Stimulated activated CD8-positive, alpha-beta memory T cell treated with anti-CD3 and anti-CD28 coated beads, Interleukin-2, amount 100 ng/mL, for 48 hours (primary cell): ENCODE measurements at regions not wholly inside any gene's neighbourhood (a gene's known extent, or its start where the extent isn't known, plus 50 kb on each side); places are given as distances from the start of the nearest gene placed in this dataset.
A peak's percentile ranks its signal among the peaks of the same experiment; 100 is the strongest.
"Not testable (repeated sequence)": the region's sequence is repeated elsewhere in the genome, so short reads cannot be mapped to it uniquely, and the experiment has no call there.

ENCODE experiments used
- DNase-seq, 2 donors: peaks; one replicate each; pipeline ENCODE4 v3.0.0-alpha.2; 2020; ENCODE audit warnings: low read depth in 2 of 2

DNA sequence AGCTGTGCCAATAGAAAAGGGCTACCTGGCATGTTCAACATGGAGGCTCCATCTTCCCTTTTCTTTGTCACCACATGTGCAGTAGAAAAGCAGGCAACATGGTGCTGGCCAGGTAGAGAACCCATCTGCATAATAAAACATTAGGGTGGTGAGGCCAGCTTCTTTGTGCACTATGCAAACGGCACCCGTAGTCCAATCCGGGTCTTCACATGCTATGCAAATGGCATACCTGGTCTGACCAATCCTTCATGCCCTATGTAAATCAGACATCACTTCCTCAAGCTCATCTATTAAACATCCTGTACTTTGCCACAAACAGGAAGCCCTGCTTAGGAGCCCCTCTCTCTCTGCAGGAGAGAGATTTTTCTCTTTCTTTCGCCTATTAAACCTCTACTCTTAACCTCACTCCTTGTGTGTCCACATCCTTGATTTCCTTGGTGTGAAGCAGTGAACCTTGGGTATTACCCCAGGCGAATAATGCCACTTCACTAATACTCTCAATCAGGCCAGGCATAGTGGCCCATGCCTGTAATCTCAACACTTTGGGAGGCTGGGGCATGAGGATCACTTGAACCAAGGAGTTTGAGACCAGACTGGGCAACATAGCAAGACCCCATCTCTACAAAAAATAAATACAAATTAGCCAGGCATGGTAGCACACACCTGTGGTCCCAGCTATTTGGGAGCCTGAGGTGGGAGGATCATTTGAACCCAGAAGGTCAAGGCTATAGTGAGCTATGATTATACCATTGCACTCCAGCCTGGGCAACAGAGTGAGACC is 111.3 kb upstream of the MRI1 start:
- DNase-seq = no peak

DNA sequence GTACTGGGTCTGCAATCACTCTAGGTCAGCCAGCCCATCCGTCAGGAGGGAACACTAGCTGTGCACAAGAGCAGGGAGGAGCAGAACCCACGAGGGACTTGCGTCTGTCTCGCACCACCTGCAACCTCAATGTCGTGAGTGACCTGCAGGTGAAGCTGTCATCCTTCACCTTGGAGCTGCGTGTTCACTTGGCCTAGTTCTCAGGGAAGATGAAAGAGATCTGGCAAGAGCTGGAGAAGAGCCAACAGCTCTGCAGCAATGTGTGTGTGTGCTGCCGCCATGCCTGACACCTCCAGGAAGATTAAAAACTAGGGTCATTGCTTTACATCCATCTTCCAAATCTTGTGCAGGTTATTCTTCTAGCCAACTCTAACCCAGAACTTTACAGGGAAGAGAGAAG is 117.6 kb upstream of the MRI1 start:
- no peak for DNase-seq

DNA sequence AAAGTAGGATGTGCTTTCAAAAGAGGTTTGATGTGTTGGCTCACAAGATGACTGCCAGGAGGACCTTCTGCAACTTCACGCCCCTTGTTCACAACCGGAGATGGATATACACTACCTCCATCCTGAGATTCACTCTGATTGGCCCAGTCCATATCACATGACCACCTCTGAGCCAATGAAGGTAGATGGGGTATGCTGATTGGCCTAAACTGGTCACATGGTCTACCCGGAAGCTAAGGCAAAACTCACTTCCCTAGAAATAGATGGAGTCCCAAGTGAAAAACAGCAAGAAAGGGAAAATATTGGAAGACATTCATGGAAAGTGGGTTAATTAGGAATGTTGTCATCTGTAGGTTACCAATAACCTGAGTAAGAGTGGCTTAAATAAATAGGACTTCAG is 119.7 kb upstream of the MRI1 start:
- no peak for DNase-seq

DNA sequence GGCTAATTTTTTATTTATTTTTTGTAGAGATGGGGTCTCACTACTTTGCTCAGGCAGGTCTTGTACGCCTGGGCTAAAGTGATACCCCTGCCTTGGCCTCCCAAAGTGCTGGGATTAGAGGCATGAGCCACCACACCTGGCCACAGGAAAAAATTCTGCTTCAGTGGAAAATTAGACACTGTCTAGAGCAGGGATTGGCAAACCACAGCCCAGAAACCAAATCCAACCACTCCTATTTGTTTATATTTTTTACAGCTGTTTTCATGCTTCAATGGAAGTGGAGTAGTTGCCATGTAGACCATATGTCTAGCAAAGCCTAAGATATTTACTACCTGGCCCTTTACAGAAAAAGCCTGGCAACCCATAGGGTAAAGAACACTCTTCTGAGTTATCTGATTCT is 123.7 kb upstream of the MRI1 start:
- DNase-seq = no peak

DNA sequence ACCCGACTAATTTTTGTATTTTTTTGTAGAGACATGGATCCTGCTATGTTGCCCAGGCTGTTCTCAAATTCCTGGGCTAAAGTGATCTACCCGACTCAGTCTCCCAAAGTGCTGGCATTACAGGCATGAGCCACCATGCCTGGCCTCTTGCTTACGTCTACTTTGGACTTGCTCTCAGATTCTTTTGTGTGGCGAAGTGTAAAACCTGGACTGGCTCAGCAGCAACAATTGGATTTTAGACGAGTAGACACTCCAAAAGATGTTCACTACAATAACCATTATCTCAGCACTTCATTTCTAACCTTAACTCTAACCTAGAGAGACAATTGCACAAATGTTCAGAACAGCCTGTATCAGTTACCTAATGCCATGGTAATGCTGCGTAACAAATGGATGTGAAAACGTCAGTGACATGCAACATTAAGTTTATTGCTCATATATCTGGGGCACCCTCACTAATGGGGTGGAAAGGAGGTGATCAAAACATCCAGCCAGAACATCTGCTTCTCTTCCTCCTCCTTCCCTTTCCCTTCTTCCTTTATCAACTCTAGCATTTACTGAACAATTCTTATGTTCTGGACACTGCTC is 124.9 kb upstream of the MRI1 start:
- no peak for DNase-seq

DNA sequence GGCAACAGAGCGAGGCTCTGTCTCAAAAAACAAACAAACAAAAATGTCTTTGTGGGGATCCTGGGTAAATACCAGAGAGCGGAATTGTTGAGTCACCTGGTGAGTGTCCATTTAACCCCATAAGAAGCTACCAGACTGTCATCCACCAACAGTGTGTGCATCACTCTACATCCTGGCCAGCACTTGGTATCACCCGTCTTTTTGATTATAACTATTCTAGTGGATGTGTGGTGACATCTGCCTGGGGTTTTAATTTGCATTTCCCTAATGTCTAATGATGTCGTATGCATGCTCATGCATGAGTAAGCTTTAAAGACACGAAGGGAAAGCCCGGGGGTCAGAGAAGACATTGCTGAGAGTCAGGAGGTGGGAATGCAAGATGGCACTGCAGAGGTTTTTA is 126.7 kb upstream of the MRI1 start:
- DNase-seq = no peak

DNA sequence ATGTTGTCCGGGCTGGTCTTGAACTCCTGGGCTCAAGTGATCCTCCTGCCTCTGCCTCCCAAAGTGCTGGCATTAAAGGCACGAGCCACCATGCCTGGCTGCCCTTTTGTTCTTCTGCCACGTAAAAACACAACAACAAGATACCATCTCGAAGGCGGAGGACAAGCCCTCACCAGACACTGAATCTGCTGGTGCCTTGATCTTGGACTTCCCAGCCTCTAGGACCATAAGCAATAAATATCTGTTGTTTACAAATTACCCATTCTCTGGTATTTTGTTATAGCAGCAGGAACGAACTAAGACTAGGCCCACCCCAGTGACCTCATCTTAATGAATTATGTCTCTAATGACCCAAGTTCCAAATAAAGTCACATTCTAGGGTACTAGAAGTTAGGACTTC is 128.4 kb upstream of the CACNA1A start:
- no peak for DNase-seq

DNA sequence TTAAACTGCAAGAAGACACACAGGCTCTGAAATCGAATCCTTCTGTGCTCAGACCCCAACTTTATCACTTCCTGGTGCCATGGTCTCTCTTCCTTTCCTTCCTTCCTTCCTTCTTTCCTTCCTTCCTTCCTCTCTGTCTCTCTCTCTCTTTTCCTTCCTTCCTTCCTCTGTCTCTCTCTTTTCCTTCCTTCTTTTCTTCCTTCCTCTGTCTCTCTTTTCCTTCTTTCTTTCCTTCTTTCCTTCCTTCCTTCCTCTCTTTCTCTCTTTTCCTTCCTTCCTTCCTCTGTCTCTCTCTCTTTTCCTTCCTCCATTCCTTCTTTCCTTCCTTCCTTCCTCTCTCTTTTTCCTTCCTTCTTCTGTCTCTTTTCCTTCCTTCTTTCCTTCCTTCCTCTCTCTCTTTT is 127.2 kb upstream of the CACNA1A start:
- no peak for DNase-seq

DNA sequence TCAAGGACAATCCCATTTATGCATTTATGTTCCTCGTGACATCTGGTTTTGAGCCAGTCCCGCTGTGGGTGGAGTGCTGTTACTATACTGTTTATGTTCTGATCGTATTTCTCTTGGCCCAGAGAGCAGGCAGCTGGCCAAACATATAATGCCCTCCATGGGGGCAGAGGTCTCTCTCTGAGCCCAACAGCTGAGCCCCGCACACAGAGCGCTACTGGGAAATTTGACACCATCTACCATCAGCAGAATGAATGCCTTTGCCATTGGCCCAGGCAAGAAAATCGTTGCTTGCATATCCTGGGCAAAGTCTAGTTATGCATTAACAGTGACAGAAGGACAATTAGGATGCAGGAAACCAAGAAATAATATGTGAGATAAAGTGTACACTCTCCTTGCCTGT is 126.8 kb upstream of the CACNA1A start:
- no peak for DNase-seq

DNA sequence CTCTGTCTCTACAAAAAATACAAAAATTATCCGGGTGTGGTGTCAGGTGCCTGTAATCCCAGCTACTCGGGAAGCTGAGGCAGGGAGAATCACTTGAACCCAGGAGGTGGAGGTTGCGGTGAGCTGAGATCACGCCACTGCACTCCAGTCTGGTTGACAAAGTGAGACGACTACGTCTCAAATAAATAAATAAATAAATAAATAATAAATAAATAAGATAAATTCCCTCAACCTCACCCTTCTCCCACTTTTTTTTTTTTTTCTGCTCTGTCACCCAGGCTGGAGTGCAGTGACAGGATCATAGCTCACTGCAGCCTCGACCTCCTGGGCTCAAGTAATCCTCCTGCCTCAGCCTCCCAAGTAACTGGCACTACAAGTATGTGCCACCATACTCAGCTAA is 125.9 kb upstream of the CACNA1A start:
- not testable (repeated sequence) for DNase-seq

DNA sequence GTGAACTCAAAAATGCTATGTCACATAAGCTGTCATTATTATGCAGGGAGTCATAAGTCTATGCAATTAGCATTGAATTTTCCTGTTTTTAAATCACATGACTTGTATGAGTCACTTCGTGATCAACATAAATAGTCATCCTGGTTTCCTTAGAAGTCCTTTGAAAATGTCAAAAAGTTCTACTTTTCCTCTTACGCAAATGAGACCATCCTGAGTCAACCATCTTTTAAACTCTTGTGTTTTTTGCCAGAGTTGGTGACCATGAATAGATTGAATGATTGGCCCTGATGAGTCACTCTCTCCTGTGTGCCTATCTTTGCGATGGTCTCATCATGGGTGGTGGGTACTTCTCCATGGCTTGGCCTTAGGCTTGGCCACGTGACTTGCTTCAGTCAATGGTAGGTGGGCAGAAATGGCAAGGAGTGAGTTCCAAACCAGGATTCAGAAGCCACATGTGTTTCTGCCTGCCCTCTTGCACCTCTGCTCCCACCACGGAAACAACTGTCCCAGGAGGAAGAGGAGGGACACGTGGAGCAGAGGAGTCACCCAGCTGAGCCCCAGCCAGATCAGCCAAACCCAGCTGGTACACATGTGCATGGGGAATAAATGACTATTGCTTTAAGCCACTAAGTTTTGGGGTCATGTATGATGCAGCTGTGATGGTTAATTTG is 123.5 kb upstream of the CACNA1A start:
- DNase-seq = no peak

DNA sequence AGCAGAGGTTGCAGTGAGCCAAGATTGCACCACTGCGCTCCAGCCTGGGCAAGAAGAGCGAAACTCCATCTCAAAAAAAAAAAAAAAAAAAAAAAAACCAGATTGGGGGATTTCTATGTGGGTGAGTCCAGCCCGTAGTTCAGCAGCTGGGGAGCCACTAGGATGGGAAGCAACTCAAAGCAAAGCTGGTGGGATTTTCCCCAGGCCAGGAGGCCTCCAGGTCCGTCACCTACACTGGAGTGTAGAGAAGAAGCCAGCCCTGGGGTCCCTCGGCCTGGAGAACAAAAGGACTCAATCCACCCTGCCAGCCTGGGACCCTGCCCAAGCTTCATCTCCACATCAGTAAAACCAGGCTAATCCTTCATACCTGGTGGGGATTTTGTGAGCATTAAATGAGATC is 121.3 kb upstream of the CACNA1A start:
- no peak for DNase-seq

DNA sequence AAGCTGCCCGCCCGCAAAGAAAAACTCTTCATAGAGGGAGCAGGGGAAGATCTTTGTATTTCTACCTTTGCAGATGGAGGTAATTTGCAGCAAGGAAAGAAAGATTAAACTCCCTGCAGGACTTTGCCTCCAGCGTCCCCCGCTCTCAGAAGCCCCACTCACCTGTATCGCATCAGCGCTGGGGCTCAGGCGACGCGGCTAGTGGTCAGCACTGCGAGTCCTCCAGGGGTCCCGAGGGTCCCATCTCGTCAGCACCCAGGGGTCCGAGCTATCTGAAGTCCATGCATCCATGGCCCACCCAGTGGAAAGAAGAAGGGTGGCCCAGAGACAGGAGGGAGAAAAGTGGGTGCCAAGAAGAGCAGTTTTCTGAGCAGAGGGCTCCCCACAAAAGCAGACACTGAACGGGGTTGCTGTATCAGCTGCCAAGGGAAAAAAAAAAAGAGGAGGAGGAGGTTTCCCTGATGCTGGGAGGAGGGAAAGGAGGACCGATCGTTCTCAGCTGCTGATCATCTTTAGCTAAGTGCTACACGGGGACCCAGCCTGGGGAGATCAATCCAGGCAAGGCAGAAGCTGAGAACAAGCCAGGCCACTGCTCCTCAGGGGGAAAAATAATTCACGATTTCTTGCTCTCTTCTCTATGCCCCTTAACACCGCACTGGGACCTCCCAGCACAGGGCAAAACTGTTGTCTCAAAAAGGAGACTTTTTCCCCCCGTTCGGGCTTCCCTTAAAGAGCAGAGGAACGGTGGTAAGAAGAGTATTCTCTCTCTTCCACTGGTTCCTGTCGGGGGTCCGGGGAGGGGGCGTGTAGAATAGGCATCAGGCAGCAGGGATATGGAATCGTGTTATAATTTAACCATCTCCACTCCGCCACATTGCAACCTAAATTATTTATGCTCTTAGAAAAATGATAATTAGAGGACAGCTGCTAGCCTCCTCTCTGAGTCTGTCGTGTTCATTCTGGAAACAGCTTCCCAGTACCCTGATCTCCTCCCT is 117.7 kb upstream of the CACNA1A start:
- no peak for DNase-seq

DNA sequence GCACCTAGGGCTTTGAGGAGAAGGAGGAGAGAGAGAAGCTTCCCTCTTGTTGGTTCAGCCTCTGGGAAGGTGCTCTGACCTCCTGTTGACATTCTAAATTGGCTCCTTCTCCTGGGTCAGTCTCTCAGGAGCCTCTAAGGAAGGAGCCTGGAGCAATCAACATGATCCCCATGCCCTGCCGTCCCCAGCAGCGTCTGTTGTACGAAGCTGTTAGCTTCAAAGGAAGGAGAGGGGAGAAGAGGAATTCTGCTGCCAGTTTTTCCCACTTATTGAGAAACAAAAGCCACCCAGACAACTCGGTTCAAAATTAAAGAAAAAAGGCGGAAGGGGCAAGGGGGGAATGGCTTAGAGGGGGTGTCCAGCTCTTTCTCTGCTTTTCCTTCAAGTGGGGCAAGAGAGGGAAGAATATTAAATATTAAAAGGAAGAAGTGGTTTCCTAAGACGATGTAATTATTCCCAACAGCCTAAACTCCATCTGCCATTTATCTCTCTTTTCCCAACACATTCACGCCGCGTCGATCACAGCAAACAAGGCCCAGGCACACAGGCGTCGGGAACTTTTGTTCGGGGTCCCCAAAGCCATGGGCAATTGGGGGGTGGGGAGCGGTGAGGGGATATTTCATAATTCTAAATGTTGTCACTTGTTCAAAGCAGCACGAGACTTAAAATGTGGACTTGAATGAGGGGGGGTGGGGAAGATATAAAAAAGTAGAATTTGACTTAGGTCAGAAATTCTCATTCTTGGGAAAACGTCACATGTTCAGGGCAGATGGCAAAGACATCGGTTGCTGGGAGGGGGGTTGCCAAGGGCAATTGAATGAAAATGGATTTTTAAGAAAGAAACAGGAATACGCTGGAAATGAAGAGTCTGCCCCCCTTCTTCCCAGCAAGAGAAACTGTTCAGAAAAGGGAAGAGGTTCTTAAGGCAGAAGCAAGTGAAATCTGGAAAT is 116.8 kb upstream of the CACNA1A start:
- no peak for DNase-seq

DNA sequence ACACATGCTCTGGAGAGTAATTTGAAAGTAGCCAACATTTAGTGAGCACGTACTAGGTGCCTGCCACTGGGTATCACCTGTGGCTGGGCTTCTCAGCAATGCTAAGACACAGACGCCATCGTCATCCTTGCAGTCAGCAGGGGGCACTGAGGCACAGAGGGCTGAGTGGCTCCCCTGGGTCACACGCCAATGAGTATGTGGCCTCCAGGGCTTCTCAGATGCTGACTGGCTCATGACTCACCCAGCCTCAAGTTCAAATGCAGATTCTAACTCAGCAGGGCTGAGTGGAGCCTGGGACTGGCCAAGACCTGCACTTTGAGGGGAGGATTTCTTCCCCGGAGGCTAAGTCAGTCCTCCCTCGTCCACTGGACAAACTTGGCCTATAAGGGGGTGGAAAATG is 115.1 kb upstream of the CACNA1A start:
- peak; percentile 32 to 44 for DNase-seq

DNA sequence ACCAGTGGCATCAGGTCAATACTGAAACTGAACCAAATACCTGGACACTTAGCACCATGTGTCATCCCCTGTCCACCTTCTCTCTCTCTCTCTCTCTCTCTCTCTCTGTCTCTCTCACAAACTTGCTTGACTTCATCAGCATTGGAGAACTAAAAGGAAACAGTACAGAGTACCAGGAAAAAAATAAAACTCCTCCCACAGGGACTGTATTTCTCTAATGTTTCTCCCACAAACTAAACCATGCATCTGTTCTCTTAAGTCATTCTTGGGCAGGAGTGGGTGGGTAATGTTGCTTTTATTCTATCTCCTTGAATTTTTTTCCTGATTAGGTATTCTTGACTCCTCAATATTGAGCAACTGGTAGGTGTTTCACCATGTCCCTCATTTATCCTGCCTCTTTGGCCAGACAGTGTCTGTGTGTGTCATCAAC is 112.9 kb upstream of the CACNA1A start:
- no peak for DNase-seq

DNA sequence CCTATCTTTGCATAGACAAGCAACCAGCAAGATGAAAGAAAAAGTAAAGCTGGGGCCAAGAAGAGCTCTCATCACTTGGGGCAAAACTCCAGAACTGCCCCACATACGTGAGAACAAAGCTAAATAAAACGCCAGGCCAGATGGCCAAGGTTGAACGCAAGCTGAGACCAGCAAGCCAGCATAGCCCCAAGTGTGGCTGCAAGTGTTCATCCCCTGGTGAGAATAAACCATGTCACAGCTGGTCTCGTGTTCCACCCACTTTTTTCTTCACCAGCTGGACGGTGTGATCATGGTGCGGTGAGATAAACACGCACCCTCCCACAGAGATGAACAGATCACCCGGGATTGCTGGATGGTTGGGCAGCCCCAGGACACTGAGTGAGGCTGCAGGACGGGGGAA is 109.6 kb upstream of the CACNA1A start:
- no peak for DNase-seq

DNA sequence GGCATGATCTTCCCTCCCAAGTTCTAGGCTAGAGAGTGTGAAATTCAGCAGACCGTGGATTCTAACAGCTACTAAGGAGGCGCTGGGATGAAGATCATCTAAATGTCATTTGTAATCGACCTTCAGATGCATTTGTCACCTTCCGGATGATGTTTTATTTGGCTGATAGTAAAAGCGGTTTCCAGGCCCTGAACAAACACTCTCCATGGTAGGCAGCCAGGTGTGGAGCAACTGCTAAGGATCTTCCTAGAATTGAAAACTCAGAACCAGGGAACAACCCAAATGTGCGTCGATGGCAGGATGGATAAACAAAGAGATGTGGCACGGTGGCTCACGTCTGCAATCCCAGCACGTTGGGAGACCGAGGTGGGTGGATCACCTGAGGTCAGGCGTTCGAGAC is 107.2 kb upstream of the CACNA1A start:
- no peak for DNase-seq

DNA sequence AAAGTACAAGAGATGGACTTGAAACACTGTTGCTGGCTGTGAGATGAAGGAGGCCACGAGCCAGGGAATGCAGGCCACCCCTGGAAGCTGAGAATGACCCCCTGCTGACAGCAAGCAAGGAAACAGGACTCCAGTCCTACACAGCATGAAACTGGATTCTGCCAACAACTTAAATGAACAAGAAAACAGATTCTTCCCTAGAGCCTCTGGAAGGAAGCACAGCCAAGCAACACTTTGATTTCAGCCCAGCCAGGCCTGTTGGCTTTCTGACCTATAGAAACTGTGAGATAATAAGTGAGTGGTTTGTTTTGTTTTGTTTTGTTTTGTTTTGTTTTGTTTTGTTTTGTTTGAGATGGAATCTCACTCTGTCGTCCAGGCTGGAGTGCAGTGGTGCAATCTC is 105.3 kb upstream of the CACNA1A start:
- DNase-seq = no peak

DNA sequence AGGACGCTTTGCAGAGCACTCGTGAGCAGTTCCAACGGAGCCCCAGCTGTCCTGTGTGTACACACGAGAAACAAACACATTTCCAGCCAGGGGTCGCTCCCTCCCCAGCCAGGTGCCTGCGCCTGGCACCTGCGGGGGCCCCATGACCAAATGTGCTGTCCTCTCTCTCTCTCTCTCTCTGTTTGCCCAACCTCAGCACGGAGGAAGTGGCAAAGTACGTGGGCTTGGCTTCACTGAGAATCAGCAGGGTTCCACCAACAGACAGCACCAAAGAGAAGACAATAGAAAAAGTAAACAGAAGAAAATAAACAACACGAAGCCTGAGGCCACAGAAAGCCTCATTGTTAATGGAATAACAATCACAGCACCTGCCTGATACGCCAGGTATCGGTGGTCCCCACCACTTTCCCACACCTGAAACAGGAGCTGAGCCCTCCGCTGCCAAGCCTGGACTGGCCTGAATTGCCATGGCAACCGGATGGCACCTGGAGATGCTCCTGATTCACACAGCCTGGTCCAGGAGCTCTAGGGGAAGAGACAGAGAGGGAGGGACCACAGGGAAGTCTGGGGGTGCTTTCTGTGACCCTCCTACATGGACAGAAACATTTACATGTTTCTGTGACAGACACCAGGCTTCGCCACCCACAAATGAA is 103.9 kb upstream of the CACNA1A start:
- DNase-seq = no peak
